HG03103 (cell line): ENCODE measurements at regions not wholly inside any gene's neighbourhood (a gene's known extent, or its start where the extent isn't known, plus 50 kb on each side); places are given as distances from the start of the nearest gene placed in this dataset.

ENCODE experiments used
- ATAC-seq: cut with Tn5 transposase; IDR thresholded peaks from one replicate; pipeline ENCODE4 v1.9.1; 2021; ENCODE audit warnings: low read depth; ENCODE audit not compliant: unreplicated experiment

GRCh38 chr2:19750136-19750535 is 151.6 kb downstream of the TTC32 start:
- no peak for ATAC-seq

- no peak for ATAC-seq
Observed at GRCh38 chr2:19749507-19749836, 152.3 kb downstream of the TTC32 start.

GRCh38 chr2:19748711-19749506 is 152.9 kb downstream of the TTC32 start:
- no peak for ATAC-seq

GRCh38 chr2:19748073-19748375 is 153.8 kb downstream of the TTC32 start:
- no peak for ATAC-seq

GRCh38 chr2:19747310-19748072 is 154.3 kb downstream of the TTC32 start:
- ATAC-seq: no peak

GRCh38 chr2:19746611-19747309 is 155.0 kb downstream of the TTC32 start:
- no peak for ATAC-seq

- no peak for ATAC-seq
Observed at GRCh38 chr2:19746137-19746600, 155.6 kb downstream of the TTC32 start.

GRCh38 chr2:19745318-19746136 is 156.3 kb downstream of the TTC32 start:
- ATAC-seq: no peak

GRCh38 chr2:19744456-19745199 is 157.2 kb downstream of the TTC32 start:
- no peak for ATAC-seq

- ATAC-seq: no peak
Observed at GRCh38 chr2:19743641-19744040, 158.1 kb downstream of the TTC32 start.

GRCh38 chr2:19742872-19743271 is 158.9 kb downstream of the TTC32 start:
- no peak for ATAC-seq

GRCh38 chr2:19739256-19739655 is 162.5 kb downstream of the TTC32 start:
- no peak for ATAC-seq

GRCh38 chr2:19738707-19739106 is 163.1 kb downstream of the TTC32 start:
- ATAC-seq: no peak

GRCh38 chr2:19736191-19736831 is 165.5 kb downstream of the TTC32 start:
- ATAC-seq: no peak

- ATAC-seq: no peak
Observed at GRCh38 chr2:19733951-19734425, 167.8 kb downstream of the TTC32 start.

- no peak for ATAC-seq
Observed at GRCh38 chr2:19733390-19733789, 168.4 kb downstream of the TTC32 start.

- ATAC-seq: no peak
Observed at GRCh38 chr2:19732255-19732654, 169.5 kb downstream of the TTC32 start.

- ATAC-seq: no peak
Observed at GRCh38 chr2:19731515-19731914, 170.3 kb downstream of the TTC32 start.

GRCh38 chr2:19731037-19731436 is 170.7 kb downstream of the TTC32 start:
- ATAC-seq: no peak
